GM12878 (cell line): ENCODE measurements at regions not wholly inside any gene's neighbourhood (a gene's known extent, or its start where the extent isn't known, plus 50 kb on each side); places are given as distances from the start of the nearest gene placed in this dataset.

Experiments used
- ATAC-seq: fragments of 200-7000 bp; cut with Tn5 transposase; 3 replicates; pipeline ENCODE4 v1.9.1; 2020; ENCODE audit warnings: mild to moderate bottlenecking, moderate library complexity
- BruUV-seq: library from RNA; stranded (reverse); fragments of 400-500 nt; replicated peaks from 2 replicates; lab custom pipeline; 2021; lab: Mats Ljungman, UMichigan
- CTCF ChIA-PET: fragments of 300-600 bp; sonication (Branson Sonifier 250); formaldehyde crosslinking; extraction: SDS; loops from one replicate; lab custom pipeline; 2021; ENCODE audit warnings: inconsistent platforms; lab: Yijun Ruan, JAX
- POLR2A ChIA-PET: fragments of 350-600 bp; formaldehyde crosslinking; extraction: SDS; loops from one replicate; lab custom pipeline; 2021; ENCODE audit warnings: inconsistent platforms; lab: Charles Lee
- RAD21 ChIA-PET: fragments of 300-600 bp; sonication (Branson Sonifier 250); formaldehyde crosslinking; loops from one replicate; lab custom pipeline; 2023; ENCODE audit warnings: antibody characterized with exemption; ENCODE audit not compliant: unreplicated experiment; lab: Charles Lee
- SMC1A ChIA-PET: fragments of 300-600 bp; sonication (Branson Sonifier 250); formaldehyde crosslinking; loops from one replicate; lab custom pipeline; 2023; ENCODE audit not compliant: unreplicated experiment, uncharacterized antibody; lab: Charles Lee
- DNase-seq: peaks from one replicate; pipeline ENCODE4 v3.0.0-alpha.2; 2011; ENCODE audit warnings: low read depth, low spot score
- FAIRE-seq: peaks from 3 replicates; lab custom pipeline; 2011; peaks lifted over from hg19 to GRCh38; lab: Jason Lieb, UNC
- H2AFZ ChIP-seq: 2 replicates; pipeline ENCODE4 v1.6.0; 2011; ENCODE audit warnings: low read depth, low read length, control low read depth; ENCODE audit not compliant: control insufficient read depth
- H3K27ac ChIP-seq: 2 replicates; pipeline ENCODE4 v1.5.1; 2011; ENCODE audit warnings: control low read depth; ENCODE audit not compliant: control insufficient read depth, insufficient read depth
- H3K27me3 ChIP-seq, 2 experiments: replicated peaks in 1 of 2; 2 replicates each; pipeline versions ENCODE4 v1.6.0 to v1.6.1; 2011; ENCODE audit warnings: low read length in 1 of 2; ENCODE audit not compliant: control insufficient read depth in 2 of 2, insufficient read depth in 2 of 2
- H3K36me3 ChIP-seq, 2 experiments: 2 replicates each; pipeline ENCODE4 v1.5.1; 2011; ENCODE audit warnings: low read length in 1 of 2; ENCODE audit not compliant: control insufficient read depth in 2 of 2, insufficient read depth in 2 of 2
- H3K4me1 ChIP-seq: 2 replicates; pipeline ENCODE4 v1.6.1; 2011; ENCODE audit warnings: mild to moderate bottlenecking, low read length, moderate library complexity, mixed read lengths; ENCODE audit not compliant: control insufficient read depth, insufficient read depth
- H3K4me2 ChIP-seq: 2 replicates; pipeline ENCODE4 v1.6.0; 2011; ENCODE audit warnings: control low read depth; ENCODE audit not compliant: control insufficient read depth, insufficient read depth
- H3K4me3 ChIP-seq: fragments of 200-600 bp; sonication (generic); 2 replicates; pipeline ENCODE4 v1.5.1; 2016
- H3K79me2 ChIP-seq: 2 replicates; pipeline ENCODE4 v1.6.0; 2011; ENCODE audit warnings: low read length; ENCODE audit not compliant: control insufficient read depth, insufficient read depth
- H3K9ac ChIP-seq: 2 replicates; pipeline ENCODE4 v1.8.0; 2011; ENCODE audit warnings: low read length, control low read depth, mixed read lengths; ENCODE audit not compliant: control insufficient read depth, insufficient read depth
- H3K9me3 ChIP-seq: replicated peaks from 3 replicates; pipeline ENCODE4 v1.5.1; 2011; ENCODE audit warnings: mild to moderate bottlenecking, low read length; ENCODE audit not compliant: control insufficient read depth, insufficient read depth
- H4K20me1 ChIP-seq: 2 replicates; pipeline ENCODE4 v1.6.0; 2011; ENCODE audit not compliant: control insufficient read depth, insufficient read depth
- EP300 ChIP-seq, 2 experiments: fragments of 150-350 bp in 1 of 2; IDR thresholded peaks; 2 replicates each; pipeline ENCODE4 v1.6.1; 2011 to 2012; ENCODE audit warnings: low read depth in 2 of 2, low read length in 2 of 2, borderline replicate concordance in 1 of 2, improper control_type of control experiment in 1 of 2, inconsistent platforms in 1 of 2; ENCODE audit not compliant: control insufficient read depth in 1 of 2
- KAT2A ChIP-seq: conservative IDR thresholded peaks from 2 replicates; pipeline ENCODE4 v1.6.1; 2011; ENCODE audit warnings: low read depth, low read length; ENCODE audit not compliant: control insufficient read depth
- LARP7 ChIP-seq: fragments of 450-650 bp; IDR thresholded peaks from 2 replicates; pipeline ENCODE4 v1.6.1; 2017; ENCODE audit warnings: mild to moderate bottlenecking
- MXI1 ChIP-seq: fragments of 150-350 bp; IDR thresholded peaks from 2 replicates; pipeline ENCODE4 v1.6.1; 2011; ENCODE audit warnings: low read depth, mild to moderate bottlenecking, inconsistent platforms, low read length, improper control_type of control experiment
- NBN ChIP-seq: fragments of 450-650 bp; IDR thresholded peaks from 2 replicates; pipeline ENCODE4 v1.6.1; 2016
- NFYA ChIP-seq: IDR thresholded peaks from 2 replicates; pipeline ENCODE4 v1.6.1; 2011; ENCODE audit warnings: low read depth, mild to moderate bottlenecking, low read length, improper control_type of control experiment, borderline replicate concordance
- NR2C2 ChIP-seq: IDR thresholded peaks from 2 replicates; pipeline ENCODE4 v1.6.1; 2011; ENCODE audit warnings: borderline replicate concordance, low read depth; ENCODE audit not compliant: control insufficient read depth, insufficient read length
- SMC3 ChIP-seq: IDR thresholded peaks from 2 replicates; pipeline ENCODE4 v1.6.1; 2011; ENCODE audit warnings: low read length, improper control_type of control experiment, borderline replicate concordance
- SUZ12 ChIP-seq: fragments of 200-600 bp; sonication (generic); IDR thresholded peaks from one replicate; pipeline ENCODE4 v1.6.1; 2018; ENCODE audit warnings: antibody characterized with exemption, mild to moderate bottlenecking; ENCODE audit not compliant: unreplicated experiment
- ZBED1 ChIP-seq: IDR thresholded peaks from 2 replicates; pipeline ENCODE4 v1.6.1; 2016; ENCODE audit warnings: borderline replicate concordance
- WGBS: methylation state at CpG from one replicate; pipeline ENCODE4 v1.1.6; 2016; ENCODE audit warnings: low lambda C conversion rate; ENCODE audit not compliant: insufficient replicate concordance, insufficient coverage; ENCODE audit errors: missing lambda C conversion rate; 5-methylcytosine and 5-hydroxymethylcytosine counted together
- in situ Hi-C: fragments of 300-500 bp; cut with MboI; formaldehyde crosslinking; loops from 9 replicates; pipeline ENCODE4 v1.14.3; 2018; ENCODE audit warnings: mixed read lengths
- intact Hi-C: fragments of 100-400 bp; cut with micrococcal nuclease; formaldehyde crosslinking; loops from one replicate; pipeline ENCODE4 v1.14.2; 2022; ENCODE audit not compliant: unreplicated experiment
- TF ChIP-seq, protein P1 (sequence below): fragments of 450-650 bp; conservative IDR thresholded peaks from 2 replicates; pipeline ENCODE4 v1.6.1; 2017; ENCODE audit warnings: mild to moderate bottlenecking, moderate library complexity
- TF ChIP-seq, protein P2 (sequence below): fragments of 450-650 bp; formaldehyde crosslinking; IDR thresholded peaks from 2 replicates; pipeline ENCODE4 v1.5.0; 2022; ENCODE audit warnings: mild to moderate bottlenecking, missing genetic modification characterization

DNA sequence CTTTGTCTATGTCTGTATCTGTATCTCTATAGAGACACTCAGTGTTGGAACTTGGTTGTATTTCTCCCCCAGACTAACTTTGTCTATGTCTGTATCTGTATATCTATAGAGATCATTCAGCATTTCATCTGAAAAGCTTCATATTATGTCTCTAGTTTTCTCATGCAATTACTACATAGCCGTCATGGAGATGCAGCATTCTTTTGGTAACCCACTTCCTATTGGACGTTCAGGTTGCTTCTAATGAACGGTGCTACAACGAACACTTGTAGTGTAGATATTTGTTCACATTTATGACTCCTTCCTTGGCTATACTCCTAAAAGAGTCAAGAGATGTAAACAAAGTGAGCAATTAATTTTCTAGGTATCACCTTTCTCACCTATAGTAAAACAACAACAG lies 81.5 kb upstream of the KCNA1 start:
- peak overlapping the region; percentile 97 for H3K27ac ChIP-seq
- peak overlapping the region; percentile 58 for H3K4me3 ChIP-seq
- peaks cover 12% of the 10 kb centered on the region for H3K79me2 ChIP-seq
- intact Hi-C loops = no loop called here
- H4K20me1 ChIP-seq = no peaks in the 10 kb centered on the region
- DNase-seq (no peak), FAIRE-seq (peak; percentile 44), ATAC-seq (peak; percentile 48)
- H2AFZ ChIP-seq = peak overlapping the region; percentile 32
- H3K4me2 ChIP-seq = peak overlapping the region; percentile 75
- no peak for TF ChIP-seq EP300 (IDR thresholded peaks at IDR 0.05; ENCODE audit: borderline replicate concordance in 1 of 2, control insufficient read depth in 1 of 2, low read depth in 2 of 2, low read length in 2 of 2)
- TF ChIP-seq, protein P1, sequence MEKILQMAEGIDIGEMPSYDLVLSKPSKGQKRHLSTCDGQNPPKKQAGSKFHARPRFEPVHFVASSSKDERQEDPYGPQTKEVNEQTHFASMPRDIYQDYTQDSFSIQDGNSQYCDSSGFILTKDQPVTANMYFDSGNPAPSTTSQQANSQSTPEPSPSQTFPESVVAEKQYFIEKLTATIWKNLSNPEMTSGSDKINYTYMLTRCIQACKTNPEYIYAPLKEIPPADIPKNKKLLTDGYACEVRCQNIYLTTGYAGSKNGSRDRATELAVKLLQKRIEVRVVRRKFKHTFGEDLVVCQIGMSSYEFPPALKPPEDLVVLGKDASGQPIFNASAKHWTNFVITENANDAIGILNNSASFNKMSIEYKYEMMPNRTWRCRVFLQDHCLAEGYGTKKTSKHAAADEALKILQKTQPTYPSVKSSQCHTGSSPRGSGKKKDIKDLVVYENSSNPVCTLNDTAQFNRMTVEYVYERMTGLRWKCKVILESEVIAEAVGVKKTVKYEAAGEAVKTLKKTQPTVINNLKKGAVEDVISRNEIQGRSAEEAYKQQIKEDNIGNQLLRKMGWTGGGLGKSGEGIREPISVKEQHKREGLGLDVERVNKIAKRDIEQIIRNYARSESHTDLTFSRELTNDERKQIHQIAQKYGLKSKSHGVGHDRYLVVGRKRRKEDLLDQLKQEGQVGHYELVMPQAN = no peak
- TF ChIP-seq LARP7 = no peak
- TF ChIP-seq MXI1 = no peak
- TF ChIP-seq KAT2A = no peak
- no peak for TF ChIP-seq NFYA
- TF ChIP-seq, protein P2, sequence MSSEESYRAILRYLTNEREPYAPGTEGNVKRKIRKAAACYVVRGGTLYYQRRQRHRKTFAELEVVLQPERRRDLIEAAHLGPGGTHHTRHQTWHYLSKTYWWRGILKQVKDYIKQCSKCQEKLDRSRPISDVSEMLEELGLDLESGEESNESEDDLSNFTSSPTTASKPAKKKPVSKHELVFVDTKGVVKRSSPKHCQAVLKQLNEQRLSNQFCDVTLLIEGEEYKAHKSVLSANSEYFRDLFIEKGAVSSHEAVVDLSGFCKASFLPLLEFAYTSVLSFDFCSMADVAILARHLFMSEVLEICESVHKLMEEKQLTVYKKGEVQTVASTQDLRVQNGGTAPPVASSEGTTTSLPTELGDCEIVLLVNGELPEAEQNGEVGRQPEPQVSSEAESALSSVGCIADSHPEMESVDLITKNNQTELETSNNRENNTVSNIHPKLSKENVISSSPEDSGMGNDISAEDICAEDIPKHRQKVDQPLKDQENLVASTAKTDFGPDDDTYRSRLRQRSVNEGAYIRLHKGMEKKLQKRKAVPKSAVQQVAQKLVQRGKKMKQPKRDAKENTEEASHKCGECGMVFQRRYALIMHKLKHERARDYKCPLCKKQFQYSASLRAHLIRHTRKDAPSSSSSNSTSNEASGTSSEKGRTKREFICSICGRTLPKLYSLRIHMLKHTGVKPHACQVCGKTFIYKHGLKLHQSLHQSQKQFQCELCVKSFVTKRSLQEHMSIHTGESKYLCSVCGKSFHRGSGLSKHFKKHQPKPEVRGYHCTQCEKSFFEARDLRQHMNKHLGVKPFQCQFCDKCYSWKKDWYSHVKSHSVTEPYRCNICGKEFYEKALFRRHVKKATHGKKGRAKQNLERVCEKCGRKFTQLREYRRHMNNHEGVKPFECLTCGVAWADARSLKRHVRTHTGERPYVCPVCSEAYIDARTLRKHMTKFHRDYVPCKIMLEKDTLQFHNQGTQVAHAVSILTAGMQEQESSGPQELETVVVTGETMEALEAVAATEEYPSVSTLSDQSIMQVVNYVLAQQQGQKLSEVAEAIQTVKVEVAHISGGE (CRISPR knock-in tag) = no peak
- TF ChIP-seq SUZ12 = no peak
- no peak for TF ChIP-seq NR2C2
- TF ChIP-seq SMC3 = no peak
- TF ChIP-seq ZBED1 = no peak
- TF ChIP-seq NBN = no peak
- H3K27me3 ChIP-seq = no peaks in the 10 kb centered on the region
- ChIA-PET RAD21 (interaction anchor here (0.6 to 0.8 kb wide), 2 partner anchors 27 to 505 kb away, joined by 3 read pairs; no protein-coding TSS in a partner anchor), CTCF (interaction anchor here (1.0 to 2.6 kb wide), 6 partner anchors 10 to 30 kb away, joined by 3 to 11 read pairs (median 4); no protein-coding TSS in a partner anchor), POLR2A (interaction anchor here (1.1 to 1.6 kb wide), 3 partner anchors 8 to 20 kb away, joined by 3 to 8 read pairs (median 6); no protein-coding TSS in a partner anchor), SMC1A (interaction anchor here (0.9 to 1.4 kb wide), 2 partner anchors 18 to 70 kb away, joined by 3 read pairs; no protein-coding TSS in a partner anchor)
- H3K36me3 ChIP-seq = no peaks in the 10 kb centered on the region; a peak in 1 of 4 replicates
- H3K9ac ChIP-seq = peak overlapping the region; percentile 83
- peaks cover 27% of the 10 kb centered on the region for H3K4me1 ChIP-seq
- peaks cover 6% of the 10 kb centered on the region for H3K9me3 ChIP-seq
- in situ Hi-C loops = no loop called here
- no TSS peak for BruUV-seq
- WGBS = 52% methylated on average over 4 of the region's 4 CpGs
